ENCODE measurements at regions not wholly inside any gene's neighbourhood (a gene's known extent, or its start where the extent isn't known, plus 50 kb on each side); places are given as distances from the start of the nearest gene placed in this dataset.

DNA sequence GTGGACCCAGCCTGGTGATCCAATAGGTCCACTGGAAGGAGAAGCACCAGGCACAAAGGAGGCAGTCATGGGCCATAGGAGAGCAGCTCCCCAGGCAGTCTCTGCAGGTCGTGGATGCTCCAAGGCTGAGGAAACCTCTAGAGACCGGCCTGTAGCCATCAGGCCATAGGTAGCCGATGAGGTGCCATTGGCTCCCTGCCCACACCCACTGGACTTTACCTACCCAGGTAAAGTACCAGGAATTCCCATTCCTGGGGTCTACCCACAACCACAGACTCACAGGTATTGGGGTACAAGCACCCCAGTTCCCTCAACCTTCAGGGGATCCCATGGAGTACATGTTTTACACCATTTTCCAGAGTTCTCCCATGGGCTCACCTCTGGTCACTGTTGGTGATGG, 188.0 kb upstream of the TCERG1L start:
- Histone ChIP-seq H3K27me3 (replicated peaks; ENCODE audit: insufficient read depth, low read depth, low read length, poor library complexity) (no peaks in the 10 kb centered on the region), H3K27ac (ENCODE audit: low read depth, low read length, poor library complexity, severe bottlenecking) (no peak overlapping the region), H3K4me3 (ENCODE audit: low read depth, low read length, poor library complexity, severe bottlenecking) (no peak overlapping the region), H3K4me1 (ENCODE audit: insufficient read depth, low read length, poor library complexity, severe bottlenecking) (no peaks in the 10 kb centered on the region), H3K36me3 (ENCODE audit: insufficient read depth, low read length, poor library complexity, severe bottlenecking) (no peaks in the 10 kb centered on the region), H3K9me3 (ENCODE audit: low read depth, low read length, poor library complexity, severe bottlenecking) (peaks cover 14% of the 10 kb centered on the region)
- ChIA-PET CTCF (no interaction called here), POLR2A (ENCODE audit: low non-redundant PET) (no interaction called here)
- TF ChIP-seq, protein P1, sequence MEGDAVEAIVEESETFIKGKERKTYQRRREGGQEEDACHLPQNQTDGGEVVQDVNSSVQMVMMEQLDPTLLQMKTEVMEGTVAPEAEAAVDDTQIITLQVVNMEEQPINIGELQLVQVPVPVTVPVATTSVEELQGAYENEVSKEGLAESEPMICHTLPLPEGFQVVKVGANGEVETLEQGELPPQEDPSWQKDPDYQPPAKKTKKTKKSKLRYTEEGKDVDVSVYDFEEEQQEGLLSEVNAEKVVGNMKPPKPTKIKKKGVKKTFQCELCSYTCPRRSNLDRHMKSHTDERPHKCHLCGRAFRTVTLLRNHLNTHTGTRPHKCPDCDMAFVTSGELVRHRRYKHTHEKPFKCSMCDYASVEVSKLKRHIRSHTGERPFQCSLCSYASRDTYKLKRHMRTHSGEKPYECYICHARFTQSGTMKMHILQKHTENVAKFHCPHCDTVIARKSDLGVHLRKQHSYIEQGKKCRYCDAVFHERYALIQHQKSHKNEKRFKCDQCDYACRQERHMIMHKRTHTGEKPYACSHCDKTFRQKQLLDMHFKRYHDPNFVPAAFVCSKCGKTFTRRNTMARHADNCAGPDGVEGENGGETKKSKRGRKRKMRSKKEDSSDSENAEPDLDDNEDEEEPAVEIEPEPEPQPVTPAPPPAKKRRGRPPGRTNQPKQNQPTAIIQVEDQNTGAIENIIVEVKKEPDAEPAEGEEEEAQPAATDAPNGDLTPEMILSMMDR (conservative IDR thresholded peaks at IDR 0.05; ENCODE audit: low read depth, low read length), result no peak
- no peak for TF ChIP-seq EZH2 (IDR thresholded peaks at IDR 0.05; ENCODE audit: borderline replicate concordance, low read depth, low read length, poor library complexity, severe bottlenecking)
- BruUV-seq (replicated peaks), result no TSS peak
- intact Hi-C loops (cut with micrococcal nuclease; ENCODE audit: unreplicated experiment), result no loop called here
- DNase-seq (ENCODE audit: low spot score), result no peak

DNA sequence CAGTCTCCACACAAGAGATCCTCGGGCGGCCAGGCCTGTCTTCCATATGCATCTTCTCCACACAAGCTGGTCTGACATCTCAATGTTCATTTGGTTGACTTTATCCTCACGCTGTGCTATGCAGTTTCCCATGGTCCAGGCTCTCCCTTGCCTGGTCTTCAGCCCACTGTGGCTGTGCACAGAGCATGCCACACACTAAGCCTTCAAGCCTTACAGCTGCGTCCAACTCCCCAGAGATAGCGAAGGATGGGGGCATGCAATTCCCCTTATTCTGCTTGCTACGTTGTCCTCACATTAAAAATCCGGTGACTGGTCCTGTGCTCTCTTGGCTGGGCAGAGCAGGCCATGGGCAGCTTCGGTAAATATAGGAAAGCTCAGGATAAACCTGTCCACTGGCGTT, 188.7 kb upstream of the TCERG1L start:
- TF ChIP-seq, protein P1 (conservative IDR thresholded peaks at IDR 0.05; ENCODE audit: low read depth, low read length), result no peak
- TF ChIP-seq EZH2 (IDR thresholded peaks at IDR 0.05; ENCODE audit: borderline replicate concordance, low read depth, low read length, poor library complexity, severe bottlenecking), result no peak
- H3K4me3 ChIP-seq (ENCODE audit: low read depth, low read length, poor library complexity, severe bottlenecking), result no peak overlapping the region
- CTCF ChIA-PET, result no interaction called here
- no peaks in the 10 kb centered on the region for H3K4me1 ChIP-seq (ENCODE audit: insufficient read depth, low read length, poor library complexity, severe bottlenecking)
- no peak for DNase-seq (ENCODE audit: low spot score)
- no peaks in the 10 kb centered on the region for H3K36me3 ChIP-seq (ENCODE audit: insufficient read depth, low read length, poor library complexity, severe bottlenecking)
- H3K27ac ChIP-seq (ENCODE audit: low read depth, low read length, poor library complexity, severe bottlenecking), result no peak overlapping the region
- peaks cover 14% of the 10 kb centered on the region for H3K9me3 ChIP-seq (ENCODE audit: low read depth, low read length, poor library complexity, severe bottlenecking)
- POLR2A ChIA-PET (ENCODE audit: low non-redundant PET), result no interaction called here
- BruUV-seq (replicated peaks), result no TSS peak
- intact Hi-C loops (cut with micrococcal nuclease; ENCODE audit: unreplicated experiment), result no loop called here
- H3K27me3 ChIP-seq (replicated peaks; ENCODE audit: insufficient read depth, low read depth, low read length, poor library complexity), result no peaks in the 10 kb centered on the region

DNA sequence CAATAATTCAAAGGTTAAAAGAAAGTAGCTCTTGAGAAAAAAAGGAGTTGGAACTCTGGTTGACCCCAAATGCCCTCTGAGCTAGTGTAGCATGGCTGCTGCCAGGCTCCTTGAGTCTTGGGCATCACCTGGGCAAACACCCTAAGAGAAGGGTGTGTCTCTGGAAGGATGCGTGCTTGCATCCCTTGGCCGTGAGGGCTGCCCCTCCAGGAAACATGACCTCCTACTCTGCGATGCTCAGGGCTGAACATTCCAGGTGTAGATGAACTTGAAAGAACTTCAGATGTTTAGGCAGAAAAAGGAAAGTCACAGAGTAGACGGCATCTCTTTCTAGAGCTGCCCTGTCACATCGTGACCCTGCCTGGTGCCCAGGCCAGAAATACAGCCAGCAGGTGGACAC, 189.4 kb upstream of the TCERG1L start:
- H3K9me3 ChIP-seq (ENCODE audit: low read depth, low read length, poor library complexity, severe bottlenecking), result peaks cover 14% of the 10 kb centered on the region
- no peak overlapping the region for H3K27ac ChIP-seq (ENCODE audit: low read depth, low read length, poor library complexity, severe bottlenecking)
- H3K4me1 ChIP-seq (ENCODE audit: insufficient read depth, low read length, poor library complexity, severe bottlenecking), result no peaks in the 10 kb centered on the region
- intact Hi-C loops (cut with micrococcal nuclease; ENCODE audit: unreplicated experiment), result no loop called here
- H3K27me3 ChIP-seq (replicated peaks; ENCODE audit: insufficient read depth, low read depth, low read length, poor library complexity), result no peaks in the 10 kb centered on the region
- POLR2A ChIA-PET (ENCODE audit: low non-redundant PET), result no interaction called here
- DNase-seq (ENCODE audit: low spot score), result no peak
- no TSS peak for BruUV-seq (replicated peaks)
- no peaks in the 10 kb centered on the region for H3K36me3 ChIP-seq (ENCODE audit: insufficient read depth, low read length, poor library complexity, severe bottlenecking)
- no peak overlapping the region for H3K4me3 ChIP-seq (ENCODE audit: low read depth, low read length, poor library complexity, severe bottlenecking)
- CTCF ChIA-PET, result no interaction called here
- no peak for TF ChIP-seq EZH2 (IDR thresholded peaks at IDR 0.05; ENCODE audit: borderline replicate concordance, low read depth, low read length, poor library complexity, severe bottlenecking)
- TF ChIP-seq, protein P1 (conservative IDR thresholded peaks at IDR 0.05; ENCODE audit: low read depth, low read length), result no peak
